ENCODE measurements at regions not wholly inside any gene's neighbourhood (a gene's known extent, or its start where the extent isn't known, plus 50 kb on each side); places are given as distances from the start of the nearest gene placed in this dataset.

GRCh38 chr11:112762707-112763090 is 198.5 kb upstream of the NCAM1 start:
- intact Hi-C loops (cut with micrococcal nuclease) (no loop called here), dilution Hi-C loops (cut with HindIII; ENCODE audit: low sequenced_read_pairs, unreplicated experiment) (no loop called here), in situ Hi-C loops (cut with MboI; ENCODE audit: low sequenced_read_pairs) (no loop called here)
- Histone ChIP-seq H3K4me2 (ENCODE audit: low read depth, low read length) (no peak overlapping the region), H3K9me1 (ENCODE audit: insufficient read depth, low read length) (no peaks in the 10 kb centered on the region), H4K8ac (ENCODE audit: low read depth in 2 of 2, low read length in 2 of 2) (no peak overlapping the region), H3K9me3 (ENCODE audit: control insufficient read depth, insufficient read depth, low read length) (no peaks in the 10 kb centered on the region; the same call in 1 of the 2 replicates), H2BK5ac (ENCODE audit: low read depth, low read length, poor library complexity, severe bottlenecking) (no peak overlapping the region), H4K20me1 (ENCODE audit: insufficient read depth, low read length) (no peaks in the 10 kb centered on the region), H3K27me3 (ENCODE audit: control insufficient read depth, insufficient read depth, low read length) (no peaks in the 10 kb centered on the region), H4K5ac (ENCODE audit: low read depth, low read length) (no peak overlapping the region), H2BK20ac (ENCODE audit: low read depth, low read length) (no peak overlapping the region), H3K9ac (ENCODE audit: low read depth, low read length) (no peak overlapping the region), H3K14ac (replicated peaks; ENCODE audit: low read depth, low read length) (no peak overlapping the region), H4K91ac (ENCODE audit: insufficient read depth, low read depth, low read length) (no peak overlapping the region), H3K27ac (ENCODE audit: insufficient read depth, low read length) (no peak overlapping the region), H3K4me1 (ENCODE audit: control insufficient read depth, insufficient read depth, low read length) (no peaks in the 10 kb centered on the region), H2AK5ac (ENCODE audit: low read depth, low read length) (no peak overlapping the region), H2AK9ac (replicated peaks; ENCODE audit: low read depth, low read length, poor library complexity) (no peak overlapping the region), H2AFZ (replicated peaks; ENCODE audit: low read length, poor library complexity) (no peak overlapping the region), H2BK15ac (ENCODE audit: low read depth, low read length) (no peak overlapping the region), H3K4ac (ENCODE audit: low read depth, low read length) (no peak overlapping the region), H3K79me1 (ENCODE audit: low read depth in 1 of 2, low read length in 2 of 2) (no peaks in the 10 kb centered on the region), H3K56ac (ENCODE audit: extremely low read depth, insufficient read depth, low read length) (no peak overlapping the region), H3K18ac (ENCODE audit: low read depth, low read length) (no peak overlapping the region), H3K36me3 (ENCODE audit: control insufficient read depth, insufficient read depth, low read length) (no peaks in the 10 kb centered on the region), H3K23ac (ENCODE audit: low read depth, low read length) (no peak overlapping the region), H2BK120ac (ENCODE audit: low read depth, low read length) (no peak overlapping the region), H3K4me3 (ENCODE audit: insufficient read depth, low read depth, low read length) (no peak overlapping the region)
- CTCF ChIA-PET: interaction anchor here (0.6 kb wide), 1 partner anchor 542 kb away, joined by 4 read pairs; no protein-coding TSS in a partner anchor
- POLR2A ChIA-PET (ENCODE audit: unreplicated experiment): no interaction called here
- BruUV-seq (replicated peaks): no TSS peak
- TF ChIP-seq USF2 (IDR thresholded peaks at IDR 0.05; ENCODE audit: low read depth, low read length) (no peak), RCOR1 (IDR thresholded peaks at IDR 0.05; ENCODE audit: insufficient replicate concordance, low read length) (no peak), CHD1 (IDR thresholded peaks at IDR 0.05; ENCODE audit: low read depth, low read length) (no peak), MXI1 (IDR thresholded peaks at IDR 0.05; ENCODE audit: borderline replicate concordance, low read depth, low read length) (no peak), POLR2A (IDR thresholded peaks at IDR 0.05; ENCODE audit: low read depth, low read length) (no peak), MAFK (IDR thresholded peaks at IDR 0.05; ENCODE audit: low read depth, low read length) (no peak), MAZ (IDR thresholded peaks at IDR 0.05; ENCODE audit: borderline replicate concordance, low read depth, low read length) (no peak), NFE2L2 (IDR thresholded peaks at IDR 0.05; ENCODE audit: low read depth, low read length) (no peak), SMC3 (IDR thresholded peaks at IDR 0.05; ENCODE audit: low read depth, low read length) (no peak), CEBPB (IDR thresholded peaks at IDR 0.05; ENCODE audit: low read depth, low read length) (no peak), BHLHE40 (IDR thresholded peaks at IDR 0.05; ENCODE audit: low read depth, low read length) (no peak), RFX5 (IDR thresholded peaks at IDR 0.05; ENCODE audit: low read depth, low read length) (no peak), FOS (IDR thresholded peaks at IDR 0.05; ENCODE audit: low read depth, low read length) (no peak)
- TF ChIP-seq, protein P1, sequence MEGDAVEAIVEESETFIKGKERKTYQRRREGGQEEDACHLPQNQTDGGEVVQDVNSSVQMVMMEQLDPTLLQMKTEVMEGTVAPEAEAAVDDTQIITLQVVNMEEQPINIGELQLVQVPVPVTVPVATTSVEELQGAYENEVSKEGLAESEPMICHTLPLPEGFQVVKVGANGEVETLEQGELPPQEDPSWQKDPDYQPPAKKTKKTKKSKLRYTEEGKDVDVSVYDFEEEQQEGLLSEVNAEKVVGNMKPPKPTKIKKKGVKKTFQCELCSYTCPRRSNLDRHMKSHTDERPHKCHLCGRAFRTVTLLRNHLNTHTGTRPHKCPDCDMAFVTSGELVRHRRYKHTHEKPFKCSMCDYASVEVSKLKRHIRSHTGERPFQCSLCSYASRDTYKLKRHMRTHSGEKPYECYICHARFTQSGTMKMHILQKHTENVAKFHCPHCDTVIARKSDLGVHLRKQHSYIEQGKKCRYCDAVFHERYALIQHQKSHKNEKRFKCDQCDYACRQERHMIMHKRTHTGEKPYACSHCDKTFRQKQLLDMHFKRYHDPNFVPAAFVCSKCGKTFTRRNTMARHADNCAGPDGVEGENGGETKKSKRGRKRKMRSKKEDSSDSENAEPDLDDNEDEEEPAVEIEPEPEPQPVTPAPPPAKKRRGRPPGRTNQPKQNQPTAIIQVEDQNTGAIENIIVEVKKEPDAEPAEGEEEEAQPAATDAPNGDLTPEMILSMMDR (conservative IDR thresholded peaks at IDR 0.05; ENCODE audit: low read depth, low read length): no peak
- ATAC-seq (ENCODE audit: low read depth) (no peak), DNase-seq (no peak)
- WGBS, 2 experiments (ENCODE audit: extremely low coverage in 2 of 2, insufficient read length in 1 of 2): no CpG with 5 or more reads among the region's 4 CpGs
